ENCODE measurements at regions not wholly inside any gene's neighbourhood (a gene's known extent, or its start where the extent isn't known, plus 50 kb on each side); places are given as distances from the start of the nearest gene placed in this dataset.
"Not testable (repeated sequence)": the region's sequence is repeated elsewhere in the genome, so short reads cannot be mapped to it uniquely, and the experiment has no call there.

GRCh38 chrY:11643549-11643948, 1057.5 kb upstream of the USP9Y start:
- not testable (repeated sequence) for DNase-seq (ENCODE audit: low read depth in 2 of 2); H3K4me3 ChIP-seq (replicated peaks in 1 of 2; ENCODE audit: low read depth in 2 of 2, low read length in 2 of 2)

GRCh38 chrY:11668221-11668620, 1032.8 kb upstream of the USP9Y start:
- peak in 1 of 2 donors; percentile 6 for DNase-seq (ENCODE audit: low read depth in 2 of 2)
- H3K4me3 ChIP-seq (replicated peaks in 1 of 2; ENCODE audit: low read depth in 2 of 2, low read length in 2 of 2): no peak overlapping the region

More at GRCh38 chrY:11668221-11668620, 1032.8 kb upstream of the USP9Y start:
- TF ChIP-seq, protein P1, sequence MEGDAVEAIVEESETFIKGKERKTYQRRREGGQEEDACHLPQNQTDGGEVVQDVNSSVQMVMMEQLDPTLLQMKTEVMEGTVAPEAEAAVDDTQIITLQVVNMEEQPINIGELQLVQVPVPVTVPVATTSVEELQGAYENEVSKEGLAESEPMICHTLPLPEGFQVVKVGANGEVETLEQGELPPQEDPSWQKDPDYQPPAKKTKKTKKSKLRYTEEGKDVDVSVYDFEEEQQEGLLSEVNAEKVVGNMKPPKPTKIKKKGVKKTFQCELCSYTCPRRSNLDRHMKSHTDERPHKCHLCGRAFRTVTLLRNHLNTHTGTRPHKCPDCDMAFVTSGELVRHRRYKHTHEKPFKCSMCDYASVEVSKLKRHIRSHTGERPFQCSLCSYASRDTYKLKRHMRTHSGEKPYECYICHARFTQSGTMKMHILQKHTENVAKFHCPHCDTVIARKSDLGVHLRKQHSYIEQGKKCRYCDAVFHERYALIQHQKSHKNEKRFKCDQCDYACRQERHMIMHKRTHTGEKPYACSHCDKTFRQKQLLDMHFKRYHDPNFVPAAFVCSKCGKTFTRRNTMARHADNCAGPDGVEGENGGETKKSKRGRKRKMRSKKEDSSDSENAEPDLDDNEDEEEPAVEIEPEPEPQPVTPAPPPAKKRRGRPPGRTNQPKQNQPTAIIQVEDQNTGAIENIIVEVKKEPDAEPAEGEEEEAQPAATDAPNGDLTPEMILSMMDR (IDR thresholded peaks at IDR 0.05; ENCODE audit: low read depth, low read length): no peak
